ENCODE measurements at regions not wholly inside any gene's neighbourhood (a gene's known extent, or its start where the extent isn't known, plus 50 kb on each side); places are given as distances from the start of the nearest gene placed in this dataset.

GRCh38 chr18:76548541-76548940 is 53.5 kb upstream of the ZNF516 start:
- TF ChIP-seq FOS (IDR thresholded peaks at IDR 0.05; ENCODE audit: low read depth, low read length), result no peak
- TF ChIP-seq SMC3 (IDR thresholded peaks at IDR 0.05; ENCODE audit: low read depth, low read length), result no peak
- no peak for TF ChIP-seq CTCF (conservative IDR thresholded peaks at IDR 0.05; ENCODE audit: low read depth, low read length)
- TF ChIP-seq NFE2L2 (IDR thresholded peaks at IDR 0.05; ENCODE audit: low read depth, low read length), result no peak

Data from IMR-90 (cell line).